Glomerular visceral epithelial cell (primary cell): ENCODE measurements at regions not wholly inside any gene's neighbourhood (a gene's known extent, or its start where the extent isn't known, plus 50 kb on each side); places are given as distances from the start of the nearest gene placed in this dataset.
A peak's percentile ranks its signal among the peaks of the same experiment; 100 is the strongest.

ENCODE experiments used
- DNase-seq: peaks from one replicate; pipeline ENCODE4 v3.0.0-alpha.2; 2016; ENCODE audit errors: extremely low spot score

GRCh38 chr12:85509081-85509856 lies 229.2 kb downstream of the ALX1 start:
- no peak for DNase-seq

- DNase-seq = peak; percentile 57
Observed at GRCh38 chr12:85509857-85510256, 229.8 kb downstream of the ALX1 start.

GRCh38 chr12:85516039-85516438 lies 236.0 kb downstream of the ALX1 start:
- DNase-seq = no peak

GRCh38 chr12:85516667-85517325 lies 236.8 kb downstream of the ALX1 start:
- DNase-seq = no peak

- DNase-seq = no peak
Observed at GRCh38 chr12:85519163-85519562, 239.1 kb downstream of the ALX1 start.

GRCh38 chr12:85523197-85523596 lies 243.2 kb downstream of the ALX1 start:
- DNase-seq = no peak

- no peak for DNase-seq
Observed at GRCh38 chr12:85527192-85527591, 247.2 kb downstream of the ALX1 start.

- no peak for DNase-seq
Observed at GRCh38 chr12:85529896-85530295, 249.9 kb downstream of the ALX1 start.

GRCh38 chr12:85530456-85530855 lies 250.4 kb downstream of the ALX1 start:
- DNase-seq = no peak

- no peak for DNase-seq
Observed at GRCh38 chr12:85531341-85531740, 251.3 kb downstream of the ALX1 start.

- no peak for DNase-seq
Observed at GRCh38 chr12:85549640-85550039, 269.6 kb downstream of the ALX1 start.

GRCh38 chr12:85550924-85551323 lies 270.9 kb downstream of the ALX1 start:
- DNase-seq = no peak

- no peak for DNase-seq
Observed at GRCh38 chr12:85552461-85552860, 272.4 kb downstream of the ALX1 start.

GRCh38 chr12:85557850-85558249 lies 277.8 kb downstream of the ALX1 start:
- DNase-seq = no peak

- no peak for DNase-seq
Observed at GRCh38 chr12:85558684-85559083, 277.5 kb downstream of the RASSF9 start.

GRCh38 chr12:85559127-85559526 lies 277.1 kb downstream of the RASSF9 start:
- DNase-seq = no peak

- DNase-seq = no peak
Observed at GRCh38 chr12:85559536-85559935, 276.7 kb downstream of the RASSF9 start.

GRCh38 chr12:85562765-85563164 lies 273.4 kb downstream of the RASSF9 start:
- no peak for DNase-seq

- no peak for DNase-seq
Observed at GRCh38 chr12:85564786-85565185, 271.4 kb downstream of the RASSF9 start.

GRCh38 chr12:85568395-85569103 lies 267.7 kb downstream of the RASSF9 start:
- no peak for DNase-seq

- DNase-seq = no peak
Observed at GRCh38 chr12:85569261-85569660, 266.9 kb downstream of the RASSF9 start.

- no peak for DNase-seq
Observed at GRCh38 chr12:85572956-85573355, 263.3 kb downstream of the RASSF9 start.
